SH-SY5Y (cell line): ENCODE measurements at regions not wholly inside any gene's neighbourhood (a gene's known extent, or its start where the extent isn't known, plus 50 kb on each side); places are given as distances from the start of the nearest gene placed in this dataset.

Experiments
- GATA2 ChIP-seq: IDR thresholded peaks from 2 replicates; pipeline ENCODE4 v1.6.1; 2011; ENCODE audit warnings: mild to moderate bottlenecking, low read depth, low read length
- GATA3 ChIP-seq: IDR thresholded peaks from 2 replicates; pipeline ENCODE4 v1.6.1; 2011; ENCODE audit warnings: low read depth, mild to moderate bottlenecking, low read length, moderate library complexity

DNA sequence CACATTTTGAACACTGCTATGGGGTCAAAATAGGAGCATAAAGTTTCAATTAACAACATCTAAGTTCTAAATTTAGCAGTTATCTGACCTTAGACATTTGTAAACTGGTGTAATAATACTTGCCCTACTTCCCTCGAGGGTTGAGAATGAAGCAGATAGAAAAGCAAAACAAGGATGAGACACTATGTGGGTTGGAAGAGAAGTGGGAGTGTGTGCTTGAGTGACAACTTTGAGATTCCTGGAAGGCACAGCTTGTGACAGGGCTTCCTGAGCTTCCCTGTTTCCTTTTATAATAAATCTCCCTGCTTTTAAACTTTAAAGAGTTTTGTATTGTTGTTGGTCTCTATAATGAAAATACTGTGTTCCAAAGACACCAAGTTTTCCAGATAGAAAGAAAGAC is 128.6 kb upstream of the CHST9 start:
- TF ChIP-seq GATA3 (no peak), GATA2 (no peak)

GRCh38 chr18:27312853-27313252 is 127.7 kb upstream of the CHST9 start:
- TF ChIP-seq GATA3, result no peak

DNA sequence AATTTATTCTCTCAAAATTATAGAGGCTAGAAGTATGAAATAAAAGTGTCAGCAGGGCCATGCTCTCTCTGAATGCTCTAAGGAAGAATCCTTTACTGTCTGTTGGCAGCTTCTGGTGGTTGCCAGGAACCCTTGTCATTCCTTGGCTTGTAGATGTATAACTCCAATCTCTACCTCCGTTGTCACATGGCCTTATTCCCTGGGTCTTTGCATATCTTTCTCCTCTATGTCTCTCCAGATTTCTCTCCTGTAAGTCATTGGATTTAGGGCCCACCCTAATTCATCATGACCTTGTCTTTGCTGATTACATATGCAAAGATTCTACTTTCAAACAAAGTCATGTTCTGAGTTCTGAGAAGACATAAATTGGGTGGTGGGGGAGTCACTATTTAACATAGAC is 127.0 kb upstream of the CHST9 start:
- no peak for TF ChIP-seq GATA3
- TF ChIP-seq GATA2, result no peak

DNA sequence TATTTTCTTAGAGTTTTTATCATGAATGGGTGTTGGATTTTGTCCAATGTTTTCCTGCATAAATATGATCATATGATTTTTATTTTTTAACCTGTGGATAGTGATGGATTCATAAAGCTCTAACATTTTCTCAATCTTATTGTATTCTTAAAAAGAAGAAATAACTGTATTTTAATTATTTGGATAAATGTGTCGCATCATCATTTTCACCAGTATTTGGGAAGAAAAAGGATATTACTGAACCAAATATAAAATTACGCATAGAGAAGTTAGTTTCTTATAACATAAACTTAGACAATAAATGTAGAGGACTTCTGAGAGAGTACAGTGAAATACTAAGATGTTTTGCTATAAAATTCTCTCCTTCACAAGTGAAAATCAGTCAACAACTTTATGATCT is 126.0 kb upstream of the CHST9 start:
- no peak for TF ChIP-seq GATA2
- no peak for TF ChIP-seq GATA3

DNA sequence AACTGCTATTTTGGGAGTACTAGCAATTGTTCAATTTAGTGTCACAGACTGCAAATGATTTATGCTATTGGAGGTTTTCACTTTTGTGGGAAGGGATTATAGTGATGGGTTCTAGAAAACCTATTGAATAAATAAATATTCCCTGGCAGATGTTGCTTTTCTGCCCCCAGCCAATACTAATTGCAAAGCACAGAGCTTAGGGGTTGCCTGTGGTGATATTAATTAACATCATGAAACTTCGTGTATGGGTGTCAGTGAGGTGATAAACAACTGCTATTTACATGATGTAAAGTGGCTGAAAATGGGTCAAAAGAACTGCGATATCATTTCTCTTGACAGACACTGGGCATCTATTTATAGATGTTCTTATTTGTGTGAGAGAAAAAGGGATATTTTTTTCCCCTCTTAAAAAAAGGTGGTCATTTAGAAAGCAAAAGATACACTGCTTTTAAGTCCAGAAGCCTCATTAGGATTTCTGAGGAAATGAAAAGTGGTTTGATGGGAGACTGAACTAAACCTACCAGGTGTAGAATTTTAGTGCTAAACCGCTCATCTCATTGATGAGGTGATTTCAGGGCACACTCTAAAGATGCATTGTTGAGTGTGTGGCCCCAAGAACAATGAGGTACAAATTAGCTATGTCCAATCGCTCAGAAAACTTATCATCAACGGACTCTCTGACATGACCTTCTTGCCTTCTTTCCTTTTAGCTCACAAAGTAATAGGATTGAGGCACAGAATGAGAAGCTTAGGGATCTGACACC is 116.7 kb upstream of the CHST9 start:
- no peak for TF ChIP-seq GATA2
- no peak for TF ChIP-seq GATA3

GRCh38 chr18:27298214-27298804 is 113.2 kb upstream of the CHST9 start:
- TF ChIP-seq GATA2, result no peak

DNA sequence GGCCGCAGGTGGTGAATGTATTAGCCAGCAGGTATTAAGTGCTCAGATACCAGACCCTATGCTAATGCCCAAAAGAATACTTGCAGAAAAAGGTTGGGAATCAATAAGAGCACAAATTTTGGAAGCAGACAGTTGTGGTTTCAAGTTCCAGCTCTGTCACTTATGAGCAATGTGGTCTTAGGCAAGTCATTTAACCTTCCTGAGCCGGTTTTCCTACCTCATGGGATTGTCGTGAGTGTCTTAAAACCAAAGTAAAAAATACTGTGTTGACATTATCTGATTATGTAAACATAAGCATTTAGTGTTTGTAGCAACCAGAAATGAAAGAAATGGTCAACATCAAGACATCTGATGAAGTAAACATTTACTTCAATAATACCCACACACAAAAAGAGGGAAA is 93.0 kb upstream of the CHST9 start:
- TF ChIP-seq GATA3 (no peak), GATA2 (no peak)

DNA sequence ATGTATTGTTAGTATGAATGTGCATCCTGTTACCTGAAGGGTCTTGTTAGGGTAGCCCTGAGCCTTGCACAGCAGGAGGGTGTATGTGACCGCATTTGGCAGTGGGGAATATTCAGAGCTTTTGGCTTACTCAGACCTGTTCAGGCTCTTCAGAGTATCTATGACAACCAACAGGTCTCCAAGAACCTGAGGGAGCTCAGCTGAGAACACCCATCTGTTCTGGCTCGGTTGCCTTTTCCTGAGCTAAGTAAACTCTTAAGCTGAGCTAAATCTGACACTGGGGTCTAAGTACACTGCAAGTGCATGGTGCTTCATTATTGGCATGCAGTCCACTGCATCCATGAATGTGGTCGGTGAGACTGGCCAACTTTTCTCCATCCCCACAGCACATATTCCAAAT is 92.4 kb upstream of the CHST9 start:
- TF ChIP-seq GATA2 (no peak), GATA3 (no peak)

DNA sequence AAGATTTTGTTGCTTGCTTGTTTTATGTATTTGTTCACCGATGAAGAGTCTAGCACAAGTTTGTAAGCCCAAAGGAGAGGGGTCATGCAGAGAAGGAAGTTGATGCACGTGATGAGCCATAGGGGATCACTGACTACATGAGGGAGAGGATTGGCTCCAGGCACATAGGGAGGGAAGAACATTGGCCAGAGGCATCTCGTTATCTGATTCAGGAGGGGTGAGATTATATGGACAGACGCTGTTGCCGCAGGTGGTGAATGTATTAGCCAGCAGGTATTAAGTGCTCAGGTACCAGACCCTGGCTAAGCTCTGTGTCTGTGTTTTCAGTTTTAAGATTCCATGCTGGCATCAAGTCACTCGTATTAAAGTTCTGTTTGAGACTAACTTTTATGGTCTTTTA is 91.8 kb upstream of the CHST9 start:
- TF ChIP-seq GATA3 (no peak), GATA2 (no peak)

DNA sequence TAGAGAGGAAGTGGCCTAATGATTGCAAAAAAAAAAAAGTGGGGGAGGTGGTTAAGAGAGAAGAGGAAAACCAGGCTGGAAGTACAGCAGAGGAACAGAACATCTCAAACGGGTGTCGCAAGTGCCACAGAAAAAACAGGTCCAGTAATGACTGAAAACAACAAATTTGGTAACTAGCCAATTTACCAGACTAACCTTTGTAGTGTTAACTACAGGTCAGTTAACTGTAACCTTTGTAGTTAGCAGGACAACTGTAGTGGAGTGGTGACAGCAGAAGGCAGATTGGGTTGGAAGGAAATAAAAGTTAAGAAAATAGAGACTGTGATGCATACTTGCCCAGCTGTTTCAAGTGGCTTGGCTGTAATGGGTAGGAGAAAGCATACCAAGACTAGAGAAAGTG is 91.4 kb upstream of the CHST9 start:
- TF ChIP-seq GATA3 (no peak), GATA2 (no peak)

GRCh38 chr18:27274901-27275300 is 89.8 kb upstream of the CHST9 start:
- TF ChIP-seq GATA3, result no peak
- no peak for TF ChIP-seq GATA2

GRCh38 chr18:27270508-27270907 is 85.4 kb upstream of the CHST9 start:
- TF ChIP-seq GATA2 (no peak), GATA3 (no peak)

GRCh38 chr18:27263369-27263768 is 78.3 kb upstream of the CHST9 start:
- no peak for TF ChIP-seq GATA3
- TF ChIP-seq GATA2, result no peak

- TF ChIP-seq GATA3, result no peak
- no peak for TF ChIP-seq GATA2
Measured at GRCh38 chr18:27261769-27262549, 76.9 kb upstream of the CHST9 start.

DNA sequence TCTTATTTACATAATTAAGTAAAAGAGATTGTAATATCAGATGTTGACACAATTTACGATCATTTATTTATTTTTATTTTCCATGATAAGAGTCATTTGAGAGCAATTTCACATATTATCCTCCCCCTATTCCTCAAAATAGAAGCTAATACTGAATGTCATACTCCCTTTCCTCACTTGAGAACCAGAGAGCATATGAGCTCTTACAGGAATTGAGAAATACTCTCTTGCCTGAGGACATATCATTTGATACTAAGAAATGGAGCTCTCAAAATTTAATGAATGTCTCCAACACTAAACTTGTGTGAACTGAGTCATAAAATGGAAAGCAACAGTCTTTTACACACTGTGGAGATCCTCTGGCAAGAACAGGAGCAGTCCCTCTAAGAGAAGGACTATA is 68.5 kb upstream of the CHST9 start:
- TF ChIP-seq GATA3 (no peak), GATA2 (no peak)
